ENCODE measurements at regions not wholly inside any gene's neighbourhood (a gene's known extent, or its start where the extent isn't known, plus 50 kb on each side); places are given as distances from the start of the nearest gene placed in this dataset.
"Not testable (repeated sequence)": the region's sequence is repeated elsewhere in the genome, so short reads cannot be mapped to it uniquely, and the experiment has no call there.

- no peaks in the 10 kb centered on the region for H3K9me3 ChIP-seq
- no peak overlapping the region for H3K27ac ChIP-seq
- no peaks in the 10 kb centered on the region for H3K4me1 ChIP-seq
- no peaks in the 10 kb centered on the region for H3K27me3 ChIP-seq
- DNase-seq, result no peak
- WGBS, 2 donors, result 80 to 83% methylated on average over 1 of the region's 1 CpG
- TF ChIP-seq POLR2A (IDR thresholded peaks at IDR 0.05), result no peak
- no peak for TF ChIP-seq CTCF (IDR thresholded peaks at IDR 0.05)
- no peak overlapping the region for H3K4me3 ChIP-seq (replicated peaks in 1 of 3)
- H3K36me3 ChIP-seq, result no peaks in the 10 kb centered on the region
- intact Hi-C loops (cut with DNase I), result no loop called here
Measured at GRCh38 chr13:65504213-65504612, 1725.9 kb downstream of the PCDH9 start.

- Histone ChIP-seq H3K4me1 (no peaks in the 10 kb centered on the region), H3K4me3 (replicated peaks in 1 of 3) (no peak overlapping the region), H3K9me3 (no peaks in the 10 kb centered on the region), H3K27ac (no peak overlapping the region), H3K36me3 (no peaks in the 10 kb centered on the region), H3K27me3 (no peaks in the 10 kb centered on the region)
- intact Hi-C loops (cut with DNase I), result no loop called here
- TF ChIP-seq POLR2A (IDR thresholded peaks at IDR 0.05) (no peak), CTCF (IDR thresholded peaks at IDR 0.05) (no peak)
- DNase-seq, result no peak
- 86 to 91% methylated on average over 3 of the region's 3 CpGs for WGBS, 2 donors
Measured at GRCh38 chr13:65500481-65500880, 1729.7 kb downstream of the PCDH9 start.

- TF ChIP-seq CTCF (IDR thresholded peaks at IDR 0.05) (no peak), POLR2A (IDR thresholded peaks at IDR 0.05) (no peak)
- no peak overlapping the region for H3K27ac ChIP-seq
- H3K27me3 ChIP-seq, result no peaks in the 10 kb centered on the region
- WGBS, 2 donors, result 91 to 94% methylated on average over 1 of the region's 1 CpG
- H3K4me3 ChIP-seq (replicated peaks in 1 of 3), result no peak overlapping the region
- no peaks in the 10 kb centered on the region for H3K36me3 ChIP-seq
- no peaks in the 10 kb centered on the region for H3K9me3 ChIP-seq
- no peak for DNase-seq
- H3K4me1 ChIP-seq, result no peaks in the 10 kb centered on the region
- intact Hi-C loops (cut with DNase I), result no loop called here
Measured at GRCh38 chr13:65499256-65499655, 1730.9 kb downstream of the PCDH9 start.

- TF ChIP-seq POLR2A (IDR thresholded peaks at IDR 0.05), result no peak
- no peak for TF ChIP-seq CTCF (IDR thresholded peaks at IDR 0.05)
- H3K27me3 ChIP-seq, result no peaks in the 10 kb centered on the region
Measured at GRCh38 chr13:65497265-65497664, 1732.9 kb downstream of the PCDH9 start.

DNA sequence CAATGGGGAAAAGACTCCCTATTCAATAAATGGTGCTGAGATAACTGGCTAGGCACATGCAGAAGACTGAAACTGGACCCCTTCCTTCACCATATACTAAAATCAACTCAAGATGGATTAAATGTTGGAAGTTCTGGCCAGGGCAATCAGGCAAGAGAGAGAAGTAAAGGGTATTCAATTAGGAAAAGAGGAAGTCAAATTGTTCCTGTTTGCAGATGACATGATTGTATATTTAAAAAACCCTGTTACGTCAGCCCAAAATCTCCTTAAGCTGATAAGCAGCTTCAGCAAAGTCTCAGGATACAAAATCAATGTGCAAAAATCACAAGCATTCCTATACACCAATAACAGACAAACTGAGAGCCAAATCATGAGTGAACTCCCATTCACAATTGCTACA lies 1739.4 kb downstream of the PCDH9 start:
- H3K4me3 ChIP-seq (replicated peaks in 1 of 3); H3K27ac ChIP-seq; H3K27me3 ChIP-seq; H3K9me3 ChIP-seq; H3K4me1 ChIP-seq; intact Hi-C loops (cut with DNase I); DNase-seq; H3K36me3 ChIP-seq: not testable (repeated sequence)
- 78 to 80% methylated on average over 1 of the region's 1 CpG for WGBS, 2 donors

More at GRCh38 chr13:65497265-65497664, 1732.9 kb downstream of the PCDH9 start:
- Histone ChIP-seq H3K9me3 (no peaks in the 10 kb centered on the region), H3K4me1 (no peaks in the 10 kb centered on the region), H3K27ac (no peak overlapping the region), H3K4me3 (replicated peaks in 1 of 3) (no peak overlapping the region), H3K36me3 (no peaks in the 10 kb centered on the region)
- no peak for DNase-seq
- intact Hi-C loops (cut with DNase I), result no loop called here

GRCh38 chr13:65488606-65489005 lies 1741.5 kb downstream of the PCDH9 start:
- intact Hi-C loops (cut with DNase I), result no loop called here
- DNase-seq, result no peak
- Histone ChIP-seq H3K4me3 (replicated peaks in 1 of 3) (no peak overlapping the region), H3K9me3 (no peaks in the 10 kb centered on the region), H3K27ac (no peak overlapping the region), H3K36me3 (no peaks in the 10 kb centered on the region), H3K4me1 (no peaks in the 10 kb centered on the region), H3K27me3 (no peaks in the 10 kb centered on the region)
- WGBS, 2 donors, result 53 to 54% methylated on average over 3 of the region's 3 CpGs
- TF ChIP-seq CTCF (IDR thresholded peaks at IDR 0.05), result no peak
- no peak for TF ChIP-seq POLR2A (IDR thresholded peaks at IDR 0.05)
